ENCODE measurements at regions not wholly inside any gene's neighbourhood (a gene's known extent, or its start where the extent isn't known, plus 50 kb on each side); places are given as distances from the start of the nearest gene placed in this dataset.

DNA sequence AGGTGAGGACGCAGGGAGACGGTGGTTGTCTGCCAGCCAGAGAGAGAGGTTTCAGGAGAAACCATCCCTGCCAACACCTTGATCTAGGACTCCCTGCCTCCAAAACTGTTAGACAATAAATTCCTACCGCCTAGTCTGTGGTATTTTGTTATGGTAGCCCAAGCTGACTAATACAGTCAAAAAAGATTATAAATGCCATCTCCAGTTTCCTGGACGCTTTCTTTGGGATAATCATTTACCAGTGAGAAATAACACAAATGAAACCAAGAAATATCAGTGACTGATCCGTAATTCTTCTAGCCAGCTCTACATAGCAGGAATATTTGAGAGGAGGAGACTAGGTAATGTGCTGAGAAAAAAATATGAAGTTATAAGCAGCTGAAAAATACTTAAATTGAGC, 707.8 kb upstream of the LMCD1 start:
- in situ Hi-C loops (cut with HindIII; ENCODE audit: low pct_unique_long_range_greater_than_20kb, low sequenced_read_pairs) = no loop called here
- no peak for DNase-seq (ENCODE audit: low read depth, low spot score)

DNA sequence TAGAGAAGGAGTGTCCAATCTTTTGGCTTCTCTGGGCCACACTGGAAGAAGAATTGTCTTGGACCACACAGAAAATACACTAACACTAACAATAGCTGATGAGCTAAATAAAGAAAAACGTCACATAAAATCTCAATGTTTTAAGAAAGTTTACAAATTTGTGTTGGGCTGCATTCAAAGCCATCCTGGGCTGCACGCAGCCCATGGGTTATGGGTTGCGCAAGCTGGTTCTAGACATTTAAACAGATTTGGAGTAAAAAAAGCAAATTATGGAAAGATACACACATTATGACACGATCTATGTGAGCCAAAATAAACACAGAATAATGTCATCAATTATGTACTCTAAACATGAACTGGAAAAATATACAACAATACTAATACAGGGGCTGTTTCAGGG, 703.3 kb upstream of the LMCD1 start:
- no peak for DNase-seq (ENCODE audit: low read depth, low spot score)
- in situ Hi-C loops (cut with HindIII; ENCODE audit: low pct_unique_long_range_greater_than_20kb, low sequenced_read_pairs) = no loop called here

DNA sequence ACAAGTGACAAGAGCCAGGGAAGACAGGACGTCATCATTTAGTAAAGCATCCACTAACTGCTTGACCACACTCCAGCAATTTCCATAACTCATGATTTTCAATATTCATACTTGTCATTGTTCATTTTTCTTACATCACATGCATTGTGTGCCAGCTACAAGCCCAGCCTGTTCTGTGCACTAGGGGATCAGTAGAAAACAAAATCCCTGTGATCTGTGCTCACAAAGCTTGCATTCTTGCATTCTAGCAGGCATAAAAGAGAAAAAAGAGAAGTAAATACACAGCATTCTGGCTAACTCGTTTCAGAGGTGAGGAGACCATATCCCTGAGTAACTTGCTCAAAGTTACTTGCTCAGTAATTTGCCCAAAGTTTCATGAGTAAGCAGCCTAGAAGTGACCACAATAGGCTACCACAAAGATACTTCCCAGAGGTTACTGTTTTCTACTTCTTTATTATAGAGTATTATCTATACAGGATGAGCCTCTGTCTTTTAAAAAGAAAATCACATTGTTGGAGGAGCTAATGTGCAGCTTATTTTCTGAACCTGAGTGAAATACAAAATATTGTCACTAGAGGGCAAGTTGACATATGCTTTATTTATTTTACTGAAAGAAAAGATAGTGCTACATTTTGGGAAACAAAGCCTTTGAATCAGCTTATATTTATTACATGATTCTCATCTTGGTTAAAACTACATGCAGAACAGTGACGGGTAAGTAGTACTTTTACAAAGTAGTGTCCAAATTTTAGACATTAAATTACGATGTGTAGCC, 701.4 kb upstream of the LMCD1 start:
- peak; percentile 54 for DNase-seq (ENCODE audit: low read depth, low spot score)
- in situ Hi-C loops (cut with HindIII; ENCODE audit: low pct_unique_long_range_greater_than_20kb, low sequenced_read_pairs) = no loop called here

DNA sequence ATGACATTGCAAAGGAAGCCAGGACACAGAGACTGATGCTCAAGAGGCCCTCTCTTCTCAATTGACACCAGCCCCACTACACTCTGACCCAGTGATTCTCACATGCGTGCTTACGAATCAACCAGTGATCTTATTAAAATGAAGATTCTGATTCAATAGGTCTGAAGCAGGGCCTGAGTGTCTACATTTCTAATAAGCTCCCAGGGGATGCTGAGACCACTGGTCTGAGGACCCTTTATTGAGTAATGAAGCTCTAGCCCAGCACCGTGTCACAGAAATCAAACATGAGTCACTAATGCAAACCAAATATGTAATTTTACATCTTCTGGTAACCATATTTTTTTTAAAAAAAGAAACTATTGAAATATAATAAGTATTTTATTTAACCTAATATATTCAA, 689.1 kb upstream of the LMCD1 start:
- DNase-seq (ENCODE audit: low read depth, low spot score) = no peak
- in situ Hi-C loops (cut with HindIII; ENCODE audit: low pct_unique_long_range_greater_than_20kb, low sequenced_read_pairs) = no loop called here

DNA sequence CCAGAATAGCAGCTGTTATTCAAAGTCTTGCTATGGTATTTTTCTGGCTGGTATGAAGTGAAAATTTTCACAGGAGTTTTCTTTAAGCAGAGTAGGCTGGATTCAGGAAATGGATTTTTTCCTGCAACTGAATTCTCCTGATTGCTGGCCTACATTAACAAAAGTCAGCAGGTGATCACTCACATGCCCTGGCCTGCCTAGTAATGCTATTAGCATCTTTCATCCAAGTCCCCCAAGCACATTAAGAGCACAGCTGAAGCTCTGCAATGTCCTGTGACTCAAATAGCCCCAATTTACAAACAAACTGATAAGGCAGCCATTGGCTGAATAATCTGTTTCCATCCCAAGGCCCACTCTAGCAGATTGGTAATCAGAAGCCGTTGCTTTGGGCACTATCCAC, 688.3 kb upstream of the LMCD1 start:
- no peak for DNase-seq (ENCODE audit: low read depth, low spot score)
- in situ Hi-C loops (cut with HindIII; ENCODE audit: low pct_unique_long_range_greater_than_20kb, low sequenced_read_pairs) = no loop called here

GRCh38 chr3:7817239-7817638, 684.4 kb upstream of the LMCD1 start:
- in situ Hi-C loops (cut with HindIII; ENCODE audit: low pct_unique_long_range_greater_than_20kb, low sequenced_read_pairs) = no loop called here
- DNase-seq (ENCODE audit: low read depth, low spot score) = no peak

DNA sequence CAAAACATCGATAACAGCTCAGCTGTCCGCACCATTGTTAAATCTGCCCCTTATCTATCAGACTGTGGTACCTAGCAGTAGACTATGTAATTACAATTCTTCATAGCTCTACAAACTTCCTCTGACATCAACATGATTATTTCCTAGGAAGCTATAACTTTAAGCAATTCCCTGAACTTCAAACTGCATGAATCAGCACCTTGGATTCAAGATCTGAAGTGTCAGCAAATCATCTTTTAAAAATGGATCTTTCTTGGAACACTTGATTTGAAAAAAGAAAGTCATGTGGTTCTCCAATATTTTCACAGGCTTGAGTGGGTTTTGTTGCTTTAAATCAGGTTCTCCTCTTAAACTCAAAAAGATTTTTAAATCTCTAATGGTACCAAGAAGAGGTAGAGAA, 680.7 kb upstream of the LMCD1 start:
- no peak for DNase-seq (ENCODE audit: low read depth, low spot score)
- in situ Hi-C loops (cut with HindIII; ENCODE audit: low pct_unique_long_range_greater_than_20kb, low sequenced_read_pairs) = no loop called here

DNA sequence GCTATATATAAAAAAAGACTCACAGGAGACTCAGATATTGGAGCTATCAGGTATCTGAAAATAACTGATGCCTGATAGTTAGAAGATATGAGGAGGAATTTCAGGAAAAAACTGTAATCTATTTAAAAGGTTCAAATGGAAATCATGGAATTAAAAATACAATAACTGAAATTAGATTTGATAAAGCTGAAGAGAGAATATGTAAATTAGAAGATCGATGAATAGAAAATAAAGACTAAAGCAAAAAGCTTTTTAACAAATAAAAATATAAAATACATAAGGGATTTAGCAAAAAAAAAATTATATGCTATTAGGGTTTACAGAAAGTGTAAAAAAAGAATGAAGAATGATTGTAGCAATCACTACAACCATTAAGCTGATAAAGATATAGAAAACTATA, 679.8 kb upstream of the LMCD1 start:
- no peak for DNase-seq (ENCODE audit: low read depth, low spot score)
- in situ Hi-C loops (cut with HindIII; ENCODE audit: low pct_unique_long_range_greater_than_20kb, low sequenced_read_pairs) = no loop called here

DNA sequence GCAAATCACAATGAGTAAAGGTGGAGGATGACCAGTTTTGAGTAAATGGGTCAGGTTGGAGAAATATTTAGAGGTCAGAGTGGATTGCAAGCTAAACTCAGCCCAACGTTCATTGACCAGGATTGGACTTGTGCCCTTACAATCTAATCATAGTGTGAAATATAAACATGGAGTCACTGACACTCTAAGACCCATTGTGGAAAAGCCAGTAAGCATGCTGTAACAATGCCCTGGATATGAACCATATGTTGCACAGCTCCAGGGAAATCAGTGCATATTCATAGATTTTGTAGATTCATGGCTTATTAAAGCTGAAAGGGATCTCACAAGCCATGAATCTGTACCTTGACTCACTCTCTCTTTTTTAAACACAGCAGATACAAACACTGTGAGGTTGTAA, 660.2 kb upstream of the LMCD1 start:
- DNase-seq (ENCODE audit: low read depth, low spot score) = no peak
- in situ Hi-C loops (cut with HindIII; ENCODE audit: low pct_unique_long_range_greater_than_20kb, low sequenced_read_pairs) = no loop called here

- in situ Hi-C loops (cut with HindIII; ENCODE audit: low pct_unique_long_range_greater_than_20kb, low sequenced_read_pairs) = no loop called here
- DNase-seq (ENCODE audit: low read depth, low spot score) = no peak
Measured at GRCh38 chr3:7843441-7843840, 658.2 kb upstream of the LMCD1 start.

- in situ Hi-C loops (cut with HindIII; ENCODE audit: low pct_unique_long_range_greater_than_20kb, low sequenced_read_pairs) = no loop called here
- DNase-seq (ENCODE audit: low read depth, low spot score) = peak; percentile 57
Measured at GRCh38 chr3:7847021-7847420, 654.6 kb upstream of the LMCD1 start.

GRCh38 chr3:7847521-7847920, 654.1 kb upstream of the LMCD1 start:
- peak; percentile 2 for DNase-seq (ENCODE audit: low read depth, low spot score)
- in situ Hi-C loops (cut with HindIII; ENCODE audit: low pct_unique_long_range_greater_than_20kb, low sequenced_read_pairs) = no loop called here

DNA sequence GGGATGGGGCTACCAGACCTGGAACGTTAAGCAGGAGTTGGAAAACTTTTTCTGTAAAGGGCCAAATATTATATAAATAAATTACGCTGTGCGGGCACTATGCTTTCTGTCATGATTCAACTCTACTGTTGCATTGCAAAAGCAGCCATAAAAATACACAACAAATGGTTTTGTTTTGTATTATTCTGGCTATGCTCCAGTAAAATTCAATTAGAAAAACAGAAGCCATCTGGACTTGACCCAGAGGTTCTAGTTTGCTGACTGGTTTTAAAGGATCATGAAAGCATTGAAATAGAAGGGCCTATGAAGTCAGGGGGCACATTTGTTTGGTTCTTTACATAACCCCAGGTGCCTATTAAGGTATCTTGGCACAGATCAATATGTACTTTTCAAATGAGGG, 647.4 kb upstream of the LMCD1 start:
- in situ Hi-C loops (cut with HindIII; ENCODE audit: low pct_unique_long_range_greater_than_20kb, low sequenced_read_pairs) = no loop called here
- no peak for DNase-seq (ENCODE audit: low read depth, low spot score)

DNA sequence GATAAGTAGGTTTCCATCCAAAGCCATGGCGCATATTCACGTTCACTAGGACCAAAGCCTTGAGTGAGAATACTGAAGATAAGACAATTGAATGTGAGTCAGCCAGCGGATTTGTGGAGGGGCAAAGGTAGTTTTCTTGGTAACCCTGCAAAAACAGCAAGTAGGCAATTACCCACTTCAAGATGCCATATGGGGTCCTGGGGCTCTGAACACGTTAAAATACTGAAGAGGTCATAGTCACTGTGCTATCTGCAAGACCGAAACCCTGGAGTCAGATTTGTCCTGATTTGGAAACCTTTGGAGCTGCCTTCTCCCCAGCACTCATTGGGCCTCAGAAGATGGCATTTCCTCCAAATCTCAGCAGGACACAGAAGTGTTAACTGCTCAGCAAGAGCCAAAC, 646.9 kb upstream of the LMCD1 start:
- DNase-seq (ENCODE audit: low read depth, low spot score) = no peak
- in situ Hi-C loops (cut with HindIII; ENCODE audit: low pct_unique_long_range_greater_than_20kb, low sequenced_read_pairs) = no loop called here

- DNase-seq (ENCODE audit: low read depth, low spot score) = no peak
- in situ Hi-C loops (cut with HindIII; ENCODE audit: low pct_unique_long_range_greater_than_20kb, low sequenced_read_pairs) = no loop called here
Measured at GRCh38 chr3:7865611-7866010, 636.0 kb upstream of the LMCD1 start.

- no peak for DNase-seq (ENCODE audit: low read depth, low spot score)
- in situ Hi-C loops (cut with HindIII; ENCODE audit: low pct_unique_long_range_greater_than_20kb, low sequenced_read_pairs) = no loop called here
Measured at GRCh38 chr3:7867587-7867986, 634.0 kb upstream of the LMCD1 start.

DNA sequence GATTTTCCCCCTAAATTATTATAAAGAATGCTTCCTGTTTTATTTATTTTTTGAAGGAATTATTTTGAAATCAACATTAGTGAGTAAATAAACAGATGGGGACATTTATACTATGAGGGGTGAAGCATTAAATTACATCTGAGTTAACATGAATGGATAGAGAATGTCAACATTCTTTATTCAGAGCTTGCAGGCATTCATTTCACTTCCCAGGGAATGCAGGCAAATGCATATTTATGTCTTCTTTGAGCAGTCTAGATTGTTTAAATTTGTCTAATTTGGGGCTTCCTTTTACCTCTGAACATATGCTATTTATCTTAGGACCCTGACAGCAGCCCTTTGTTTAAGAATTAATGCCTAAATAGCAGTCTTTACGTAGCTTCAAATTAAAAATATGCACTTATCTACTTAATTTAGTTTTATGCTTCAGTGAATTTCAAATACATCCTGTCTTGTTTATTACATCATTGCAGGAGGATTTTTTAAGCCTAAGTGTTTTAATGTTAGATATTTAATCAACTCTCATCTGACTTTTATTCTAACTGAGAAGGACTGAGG, 630.5 kb upstream of the LMCD1 start:
- in situ Hi-C loops (cut with HindIII; ENCODE audit: low pct_unique_long_range_greater_than_20kb, low sequenced_read_pairs) = no loop called here
- DNase-seq (ENCODE audit: low read depth, low spot score) = no peak

DNA sequence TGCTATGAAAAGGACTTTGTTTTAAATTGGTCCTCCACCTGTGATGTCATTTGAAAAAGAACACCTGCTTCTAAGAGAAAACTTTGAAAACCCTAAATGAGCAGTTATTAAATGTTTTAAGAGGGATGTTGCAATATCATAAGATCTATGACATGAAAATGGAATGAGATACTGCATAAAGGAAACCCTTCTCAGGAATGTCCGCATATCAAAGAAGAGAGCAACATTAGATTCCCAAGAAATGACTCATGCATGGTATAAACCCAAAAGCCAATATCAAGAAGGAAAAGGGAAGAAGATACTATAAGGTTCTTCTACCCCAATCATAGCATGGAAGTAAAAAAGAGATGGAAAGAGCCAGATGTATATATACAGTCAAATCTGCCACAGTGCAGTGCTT, 627.5 kb upstream of the LMCD1 start:
- DNase-seq (ENCODE audit: low read depth, low spot score) = no peak

DNA sequence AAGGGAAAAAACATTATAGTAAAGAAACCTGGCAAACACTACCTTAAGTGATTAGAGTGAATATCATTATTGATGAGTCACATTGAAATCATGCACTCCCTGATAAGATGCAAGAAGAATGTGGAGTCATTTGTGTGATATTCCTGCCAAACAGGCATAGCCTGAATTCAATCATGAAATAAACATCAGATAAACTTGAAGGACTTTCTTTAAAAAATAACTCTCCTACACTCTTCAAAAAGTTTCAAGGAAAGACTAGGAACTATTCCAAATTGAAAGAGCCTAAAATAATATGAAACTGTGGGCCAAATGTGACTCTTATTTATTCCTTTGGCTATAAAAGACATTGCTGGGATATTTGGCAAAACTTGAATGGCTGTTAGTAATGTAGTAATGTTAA, 625.7 kb upstream of the LMCD1 start:
- in situ Hi-C loops (cut with HindIII; ENCODE audit: low pct_unique_long_range_greater_than_20kb, low sequenced_read_pairs) = no loop called here
- DNase-seq (ENCODE audit: low read depth, low spot score) = no peak

More for the DNA sequence above, 627.5 kb upstream of the LMCD1 start:
- in situ Hi-C loops (cut with HindIII; ENCODE audit: low pct_unique_long_range_greater_than_20kb, low sequenced_read_pairs) = no loop called here
